ENCODE measurements at regions not wholly inside any gene's neighbourhood (a gene's known extent, or its start where the extent isn't known, plus 50 kb on each side); places are given as distances from the start of the nearest gene placed in this dataset.

- no peaks in the 10 kb centered on the region for H4K20me1 ChIP-seq (ENCODE audit: insufficient read depth, low read length)
- H3K4me1 ChIP-seq (ENCODE audit: control insufficient read depth in 1 of 2, insufficient read depth in 2 of 2, low read length in 2 of 2): peaks cover 50 to 55% of the 10 kb centered on the region in 2 donors
- H3K9ac ChIP-seq (ENCODE audit: insufficient read depth, low read length, poor library complexity, severe bottlenecking): peak overlapping the region; percentile 6
- Mint-ChIP-seq H3K4me1 (peaks cover 56% of the 10 kb centered on the region), H3K27me3 (ENCODE audit: low read depth in 3 of 3) (peaks cover 0 to 5% (median 2%) of the 10 kb centered on the region in 3 donors), H3K4me3 (peak overlapping the region; percentile 26 to 28), H3K36me3 (no peaks in the 10 kb centered on the region), H3K27ac (peak overlapping the region; percentile 68 to 93 (median 91)), H3K9me3 (peaks cover 0 to 2% (median 0%) of the 10 kb centered on the region in 7 donors)
- WGBS (ENCODE audit: insufficient coverage): no CpG with 5 or more reads among the region's 1 CpG
- no peak overlapping the region for H3K4me3 ChIP-seq (replicated peaks in 1 of 3; ENCODE audit: low read depth in 2 of 3, low read length in 3 of 3)
- TF ChIP-seq CTCF (IDR thresholded peaks at IDR 0.05): no peak
- DNase-seq: peak; percentile 70 to 80 (median 76)
- H3K36me3 ChIP-seq (replicated peaks in 1 of 2; ENCODE audit: control insufficient read depth in 1 of 2, insufficient read depth in 2 of 2, low read length in 2 of 2): no peaks in the 10 kb centered on the region
- H3K4me2 ChIP-seq (replicated peaks; ENCODE audit: extremely low read depth, low read length, poor library complexity, severe bottlenecking): peak overlapping the region; percentile 51
- H3K27ac ChIP-seq (ENCODE audit: low read depth in 1 of 2, low read length in 2 of 2): peak overlapping the region in 1 of 2 donors; percentile 87
- H3K27me3 ChIP-seq (ENCODE audit: control insufficient read depth in 2 of 2, insufficient read depth in 2 of 2, low read length in 2 of 2): no peaks in the 10 kb centered on the region
- H2AFZ ChIP-seq (ENCODE audit: insufficient read depth, low read depth, low read length, poor library complexity, severe bottlenecking): no peak overlapping the region
- no peaks in the 10 kb centered on the region for H3K79me2 ChIP-seq (ENCODE audit: insufficient read depth, low read length)
- no peaks in the 10 kb centered on the region for H3K9me3 ChIP-seq (replicated peaks in 1 of 2; ENCODE audit: control insufficient read depth in 1 of 2, insufficient read depth in 1 of 2, low read length in 2 of 2)
- intact Hi-C loops (cut with micrococcal nuclease): loop anchor here (5.0 to 10.0 kb wide), 6 partner anchors 51 to 321 kb away; partner anchors contain the start of gene CXCR4 (in 1 of the 2)
These were observed 207.9 kb upstream of the CXCR4 start for GRCh38 chr2:136325844-136326331.

- Mint-ChIP-seq H3K4me1 (peaks cover 56% of the 10 kb centered on the region), H3K36me3 (no peaks in the 10 kb centered on the region), H3K27me3 (ENCODE audit: low read depth in 3 of 3) (peaks cover 0 to 3% (median 2%) of the 10 kb centered on the region in 3 donors), H3K4me3 (peak overlapping the region in 1 of 2 donors; percentile 40), H3K27ac (peak overlapping the region; percentile 68 to 93 (median 91)), H3K9me3 (peaks cover 0 to 2% (median 0%) of the 10 kb centered on the region in 7 donors)
- H2AFZ ChIP-seq (ENCODE audit: insufficient read depth, low read depth, low read length, poor library complexity, severe bottlenecking): no peak overlapping the region
- H3K36me3 ChIP-seq (replicated peaks in 1 of 2; ENCODE audit: control insufficient read depth in 1 of 2, insufficient read depth in 2 of 2, low read length in 2 of 2): no peaks in the 10 kb centered on the region
- peak overlapping the region; percentile 51 for H3K4me2 ChIP-seq (replicated peaks; ENCODE audit: extremely low read depth, low read length, poor library complexity, severe bottlenecking)
- TF ChIP-seq CTCF (IDR thresholded peaks at IDR 0.05): no peak
- H3K4me3 ChIP-seq (replicated peaks in 1 of 3; ENCODE audit: low read depth in 2 of 3, low read length in 3 of 3): peak overlapping the region in 1 of 3 experiments; percentile 41
- H3K9me3 ChIP-seq (replicated peaks in 1 of 2; ENCODE audit: control insufficient read depth in 1 of 2, insufficient read depth in 1 of 2, low read length in 2 of 2): no peaks in the 10 kb centered on the region
- H3K27me3 ChIP-seq (ENCODE audit: control insufficient read depth in 2 of 2, insufficient read depth in 2 of 2, low read length in 2 of 2): no peaks in the 10 kb centered on the region
- peak; percentile 72 to 92 (median 79) for DNase-seq
- H3K4me1 ChIP-seq (ENCODE audit: control insufficient read depth in 1 of 2, insufficient read depth in 2 of 2, low read length in 2 of 2): peaks cover 50 to 55% of the 10 kb centered on the region in 2 donors
- intact Hi-C loops (cut with micrococcal nuclease): loop anchor here (5.0 to 10.0 kb wide), 6 partner anchors 52 to 320 kb away; partner anchors contain the start of gene CXCR4 (in 1 of the 2)
- H3K79me2 ChIP-seq (ENCODE audit: insufficient read depth, low read length): no peaks in the 10 kb centered on the region
- WGBS (ENCODE audit: insufficient coverage): no CpG with 5 or more reads among the region's 3 CpGs
- peak overlapping the region; percentile 6 for H3K9ac ChIP-seq (ENCODE audit: insufficient read depth, low read length, poor library complexity, severe bottlenecking)
- H3K27ac ChIP-seq (ENCODE audit: low read depth in 1 of 2, low read length in 2 of 2): peak overlapping the region; percentile 27 to 87
- H4K20me1 ChIP-seq (ENCODE audit: insufficient read depth, low read length): no peaks in the 10 kb centered on the region
These were observed 207.0 kb upstream of the CXCR4 start for GRCh38 chr2:136324966-136325365.
